K562 (cell line): ENCODE measurements at regions not wholly inside any gene's neighbourhood (a gene's known extent, or its start where the extent isn't known, plus 50 kb on each side); places are given as distances from the start of the nearest gene placed in this dataset.

Source experiments
- ATAC-seq: fragments of 200-7000 bp; cut with Tn5 transposase; 3 replicates; pipeline ENCODE4 v1.9.1; 2020; ENCODE audit warnings: moderate library complexity
- BruUV-seq: library from RNA; stranded (reverse); fragments of 400-500 nt; replicated peaks from 2 replicates; lab custom pipeline; 2021; lab: Mats Ljungman, UMichigan
- CTCF ChIA-PET: fragments of 300-600 bp; formaldehyde crosslinking; extraction: SDS; loops from one replicate; lab custom pipeline; 2021; ENCODE audit warnings: low intra/inter-chr PET ratio; lab: Yijun Ruan, JAX
- POLR2A ChIA-PET: fragments of 300-600, 350-650 bp; sonication (Branson Sonifier 250); formaldehyde crosslinking; extraction: SDS; loops from one replicate; lab custom pipeline; 2021; ENCODE audit warnings: antibody characterized with exemption, inconsistent platforms; lab: Yijun Ruan, JAX
- DNase-seq, 4 experiments: peaks; one replicate each; pipeline versions ENCODE4 v3.0.0 to v3.0.0-alpha.2; 2011 to 2018; ENCODE audit warnings: low spot score in 3 of 4, mixed read lengths in 3 of 4; ENCODE audit errors: extremely low read depth in 1 of 4
- FAIRE-seq: peaks from 2 replicates; lab custom pipeline; 2011; peaks lifted over from hg19 to GRCh38; lab: Jason Lieb, UNC
- H2AFZ ChIP-seq: 2 replicates; pipeline ENCODE4 v1.6.0; 2011; ENCODE audit warnings: low read depth, low read length, control low read depth, inconsistent platforms
- H3K27ac ChIP-seq: fragments of 200-600 bp; 3 replicates; pipeline ENCODE4 v1.8.0; 2011; ENCODE audit warnings: low read depth, mild to moderate bottlenecking, control low read depth, inconsistent platforms, low read length, moderate library complexity, mixed read lengths; ENCODE audit errors: extremely low read depth
- H3K27me3 ChIP-seq, 2 experiments: fragments of 300-600 bp in 1 of 2; 2 replicates in 1 of 2; 3 replicates in 1 of 2; pipeline versions ENCODE4 v1.6.0 to v1.8.0; 2011; ENCODE audit warnings: inconsistent platforms in 2 of 2, low read length in 2 of 2, mild to moderate bottlenecking in 1 of 2, mixed read lengths in 1 of 2, moderate library complexity in 1 of 2; ENCODE audit not compliant: control insufficient read depth in 2 of 2, insufficient read depth in 2 of 2
- H3K36me3 ChIP-seq: fragments of 300-600 bp; 3 replicates; pipeline ENCODE4 v1.8.0; 2011; ENCODE audit warnings: mild to moderate bottlenecking, low read length, inconsistent platforms; ENCODE audit not compliant: control insufficient read depth, insufficient read depth
- H3K4me1 ChIP-seq, 2 experiments: fragments of 200-600 bp in 1 of 2; replicated peaks in 1 of 2; 2 replicates in 1 of 2; 3 replicates in 1 of 2; pipeline versions ENCODE4 v1.5.1 to v1.8.0; 2011; ENCODE audit warnings: inconsistent platforms in 2 of 2, low read length in 2 of 2, mild to moderate bottlenecking in 1 of 2, mixed read lengths in 1 of 2, moderate library complexity in 1 of 2; ENCODE audit not compliant: control insufficient read depth in 2 of 2, insufficient read depth in 2 of 2
- H3K4me2 ChIP-seq: 2 replicates; pipeline ENCODE4 v1.6.1; 2011; ENCODE audit warnings: low read length, control low read depth, inconsistent platforms, mixed read lengths; ENCODE audit not compliant: insufficient read depth
- H3K4me3 ChIP-seq: fragments of 200-600 bp; sonication (generic), shearing (Covaris generic); 2 replicates; pipeline ENCODE4 v1.5.1; 2016; ENCODE audit warnings: control low read depth, inconsistent platforms
- H3K79me2 ChIP-seq: fragments of 200-600 bp; 3 replicates; pipeline ENCODE4 v1.8.0; 2011; ENCODE audit warnings: low read length, inconsistent platforms; ENCODE audit not compliant: control insufficient read depth, insufficient read depth
- H3K9ac ChIP-seq, 2 experiments: 2 replicates each; pipeline versions ENCODE4 v1.6.0 to v1.6.1; 2011; ENCODE audit warnings: low read depth in 2 of 2, low read length in 2 of 2, control low read depth in 1 of 2, inconsistent platforms in 1 of 2, mild to moderate bottlenecking in 1 of 2, mixed read lengths in 1 of 2; ENCODE audit not compliant: insufficient read depth in 1 of 2
- H3K9me1 ChIP-seq: one replicate; pipeline ENCODE4 v1.6.0; 2011; ENCODE audit warnings: inconsistent platforms, mild to moderate bottlenecking, low read length, moderate library complexity; ENCODE audit not compliant: control insufficient read depth, insufficient read depth
- H3K9me3 ChIP-seq: replicated peaks from 2 replicates; pipeline ENCODE4 v1.5.1; 2011; ENCODE audit warnings: low read depth, low read length, inconsistent platforms; ENCODE audit not compliant: control insufficient read depth, insufficient read depth
- H4K20me1 ChIP-seq: replicated peaks from 2 replicates; pipeline ENCODE4 v1.6.1; 2011; ENCODE audit warnings: low read length, inconsistent platforms, mixed read lengths; ENCODE audit not compliant: control insufficient read depth, insufficient read depth
- CSDE1 ChIP-seq, 2 experiments: fragments of 450-650 bp; IDR thresholded peaks; 2 replicates each; pipeline ENCODE4 v1.6.1; 2016; ENCODE audit warnings: mild to moderate bottlenecking in 1 of 2
- ESRRA ChIP-seq: fragments of 450-650 bp; IDR thresholded peaks from 2 replicates; pipeline ENCODE4 v1.6.1; 2014; ENCODE audit warnings: low read depth, mild to moderate bottlenecking, moderate library complexity, borderline replicate concordance
- HNRNPK ChIP-seq: fragments of 200-400 bp; formaldehyde crosslinking; IDR thresholded peaks from one replicate; pipeline ENCODE4 v1.6.1; 2018; ENCODE audit warnings: mild to moderate bottlenecking, low read depth, low read length; ENCODE audit not compliant: poor library complexity, severe bottlenecking
- HNRNPUL1 ChIP-seq: fragments of 200-400 bp; formaldehyde crosslinking; IDR thresholded peaks from 2 replicates; pipeline ENCODE4 v1.6.1; 2017; ENCODE audit warnings: low read length
- MITF ChIP-seq: IDR thresholded peaks from 2 replicates; pipeline ENCODE4 v1.6.1; 2014; ENCODE audit warnings: antibody characterized with exemption
- RHOXF2B ChIP-seq: fragments of 250-450 bp; sonication (Bioruptor Pico); conservative IDR thresholded peaks from 2 replicates; pipeline ENCODE4 v1.5.1; 2021
- SAFB ChIP-seq: fragments of 200-400 bp; formaldehyde crosslinking; IDR thresholded peaks from 2 replicates; pipeline ENCODE4 v1.6.1; 2017; ENCODE audit warnings: low read depth, low read length, borderline replicate concordance
- SMAD2 ChIP-seq: fragments of 150-350 bp; IDR thresholded peaks from 2 replicates; pipeline ENCODE4 v1.6.1; 2014; ENCODE audit warnings: low read depth, mild to moderate bottlenecking, low read length
- ZBTB34 ChIP-seq: fragments of 250-450 bp; sonication (Bioruptor Pico); IDR thresholded peaks from 2 replicates; pipeline ENCODE4 v1.8.0; 2021; ENCODE audit warnings: mild to moderate bottlenecking, moderate library complexity
- ZNF644 ChIP-seq: fragments of 200-800 bp; sonication (Bioruptor generic); IDR thresholded peaks from 2 replicates; pipeline ENCODE4 v1.6.1; 2016; ENCODE audit warnings: low read depth, missing genetic modification characterization, missing compliant biosample characterization
- WGBS: fragments of 100-300 bp; shearing (Covaris generic); methylation state at CpG from one replicate; pipeline ENCODE4 v1.1.6; 2016; ENCODE audit warnings: low coverage, mixed read lengths; ENCODE audit not compliant: insufficient coverage; ENCODE audit errors: missing lambda C conversion rate; 5-methylcytosine and 5-hydroxymethylcytosine counted together
- in situ Hi-C: fragments of 300-500 bp; cut with MboI; formaldehyde crosslinking; loops from 4 replicates; pipeline ENCODE4 v1.15.0; 2018; ENCODE audit warnings: inconsistent platforms, mixed read lengths
- intact Hi-C: fragments of 100-400 bp; cut with micrococcal nuclease; formaldehyde crosslinking; loops from 2 replicates; pipeline ENCODE4 v1.14.2; 2022

- Histone ChIP-seq H3K4me3 (no peak overlapping the region), H3K27me3 (no peaks in the 10 kb centered on the region), H3K4me1 (no peaks in the 10 kb centered on the region), H3K27ac (no peak overlapping the region), H3K9ac (no peak overlapping the region), H3K36me3 (no peaks in the 10 kb centered on the region), H2AFZ (no peak overlapping the region), H4K20me1 (no peaks in the 10 kb centered on the region), H3K9me3 (no peaks in the 10 kb centered on the region), H3K4me2 (no peak overlapping the region), H3K9me1 (no peaks in the 10 kb centered on the region), H3K79me2 (no peaks in the 10 kb centered on the region)
- no peak for TF ChIP-seq SMAD2
- TF ChIP-seq HNRNPUL1: no peak
- TF ChIP-seq HNRNPK: no peak
- no peak for TF ChIP-seq MITF
- TF ChIP-seq ZNF644 (tag): no peak
- TF ChIP-seq ZBTB34 (CRISPR knock-in tag): no peak
- TF ChIP-seq CSDE1 (IDR thresholded peaks at IDR 0.05): no peak
- no peak for TF ChIP-seq ESRRA
- TF ChIP-seq RHOXF2B: no peak
- TF ChIP-seq SAFB: no peak
- ATAC-seq (no peak), FAIRE-seq (no peak), DNase-seq (no peak)
- intact Hi-C loops: no loop called here
- POLR2A ChIA-PET: no interaction called here
- BruUV-seq: no TSS peak
- WGBS: 0% methylated on average over 1 of the region's 1 CpG
- CTCF ChIA-PET: no interaction called here
- in situ Hi-C loops: no loop called here
These were observed 114.4 kb upstream of the NOL4 start for GRCh38 chr18:34339155-34339554.
